ENCODE measurements at regions not wholly inside any gene's neighbourhood (a gene's known extent, or its start where the extent isn't known, plus 50 kb on each side); places are given as distances from the start of the nearest gene placed in this dataset.

- no peak for TF ChIP-seq SP1 (IDR thresholded peaks at IDR 0.05)
- TF ChIP-seq ELF4 (IDR thresholded peaks at IDR 0.05): no peak
- TF ChIP-seq TARDBP (IDR thresholded peaks at IDR 0.05): no peak
- no peak for TF ChIP-seq FOXK2 (IDR thresholded peaks at IDR 0.05)
- ChIA-PET POLR2A (no interaction called here), CTCF (no interaction called here)
- DNase-seq (ENCODE audit: extremely low spot score): no peak
Measured at GRCh38 chr3:104106276-104106675, 1260.4 kb upstream of the ALCAM start.

DNA sequence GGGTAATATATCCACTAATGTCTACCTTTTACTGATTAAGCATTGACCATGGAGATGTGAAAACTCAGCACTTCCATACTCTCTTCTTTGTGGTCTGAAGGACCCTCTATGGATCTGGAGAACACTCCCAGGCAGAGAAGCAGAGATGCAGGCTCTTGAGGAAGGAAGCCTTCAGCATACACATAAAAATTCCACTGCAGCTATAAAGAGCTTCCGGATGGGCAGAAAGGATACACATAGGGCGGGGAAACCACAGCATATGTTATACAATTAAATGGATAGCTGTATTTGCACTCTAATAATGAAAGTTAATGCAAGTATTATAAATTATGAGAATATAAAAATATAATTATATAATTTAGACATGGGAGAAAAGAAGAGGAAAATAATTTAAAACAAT is 1258.2 kb upstream of the ALCAM start:
- no peak for DNase-seq (ENCODE audit: extremely low spot score)
- no peak for TF ChIP-seq TARDBP (IDR thresholded peaks at IDR 0.05)
- TF ChIP-seq FOXK2 (IDR thresholded peaks at IDR 0.05): no peak
- no peak for TF ChIP-seq ZNF384 (IDR thresholded peaks at IDR 0.05)
- TF ChIP-seq PKNOX1 (IDR thresholded peaks at IDR 0.05): no peak
- no peak for TF ChIP-seq HDGF (IDR thresholded peaks at IDR 0.05; ENCODE audit: borderline replicate concordance)
- TF ChIP-seq LEF1 (IDR thresholded peaks at IDR 0.05; ENCODE audit: borderline replicate concordance): no peak
- no peak for TF ChIP-seq L3MBTL2 (conservative IDR thresholded peaks at IDR 0.05)
- TF ChIP-seq ARNT (IDR thresholded peaks at IDR 0.05): no peak
- no peak for TF ChIP-seq FOXM1 (IDR thresholded peaks at IDR 0.05; ENCODE audit: borderline replicate concordance)
- no peak for TF ChIP-seq ELF4 (IDR thresholded peaks at IDR 0.05)
- no peak for TF ChIP-seq FOXA1 (IDR thresholded peaks at IDR 0.05)
- no peak for TF ChIP-seq BHLHE40 (IDR thresholded peaks at IDR 0.05; ENCODE audit: borderline replicate concordance)
- CTCF ChIA-PET: interaction anchor here (0.7 kb wide), 1 partner anchor 1435 kb away, joined by 5 read pairs; no protein-coding TSS in a partner anchor
- POLR2A ChIA-PET: no interaction called here

- TF ChIP-seq ELF4 (IDR thresholded peaks at IDR 0.05): no peak
- TF ChIP-seq ZNF384 (IDR thresholded peaks at IDR 0.05): no peak
- TF ChIP-seq LEF1 (IDR thresholded peaks at IDR 0.05; ENCODE audit: borderline replicate concordance): no peak
- TF ChIP-seq FOXA1 (IDR thresholded peaks at IDR 0.05): no peak
- no peak for DNase-seq (ENCODE audit: extremely low spot score)
- ChIA-PET POLR2A (no interaction called here), CTCF (interaction anchor here (0.6 to 1.1 kb wide), 2 partner anchors 147 to 334 kb away, joined by 4 read pairs; no protein-coding TSS in a partner anchor)
Measured at GRCh38 chr3:104126463-104126862, 1240.2 kb upstream of the ALCAM start.

- ChIA-PET CTCF (interaction anchor here (0.6 kb wide), 1 partner anchor 335 kb away, joined by 4 read pairs; no protein-coding TSS in a partner anchor), POLR2A (no interaction called here)
- no peak for TF ChIP-seq NFRKB (IDR thresholded peaks at IDR 0.05)
- DNase-seq (ENCODE audit: extremely low spot score): no peak
Measured at GRCh38 chr3:104126864-104127553, 1239.7 kb upstream of the ALCAM start.

GRCh38 chr3:104127830-104128229 is 1238.9 kb upstream of the ALCAM start:
- no peak for TF ChIP-seq ELF4 (IDR thresholded peaks at IDR 0.05)
- no peak for TF ChIP-seq HDGF (IDR thresholded peaks at IDR 0.05; ENCODE audit: borderline replicate concordance)
- no peak for TF ChIP-seq FOXK2 (IDR thresholded peaks at IDR 0.05)
- ChIA-PET CTCF (no interaction called here), POLR2A (no interaction called here)
- no peak for DNase-seq (ENCODE audit: extremely low spot score)

- ChIA-PET POLR2A (no interaction called here), CTCF (no interaction called here)
- TF ChIP-seq SUZ12 (IDR thresholded peaks at IDR 0.05) (no peak), CTBP1 (IDR thresholded peaks at IDR 0.05; ENCODE audit: borderline replicate concordance) (no peak), PKNOX1 (IDR thresholded peaks at IDR 0.05) (no peak), FOXA1 (IDR thresholded peaks at IDR 0.05) (no peak), TARDBP (IDR thresholded peaks at IDR 0.05) (no peak), BHLHE40 (IDR thresholded peaks at IDR 0.05; ENCODE audit: borderline replicate concordance) (no peak), ELF4 (IDR thresholded peaks at IDR 0.05) (no peak), FOXK2 (IDR thresholded peaks at IDR 0.05) (no peak), SP1 (IDR thresholded peaks at IDR 0.05) (no peak), ZNF384 (IDR thresholded peaks at IDR 0.05) (no peak), ARNT (IDR thresholded peaks at IDR 0.05) (no peak), HDGF (IDR thresholded peaks at IDR 0.05; ENCODE audit: borderline replicate concordance) (no peak), L3MBTL2 (conservative IDR thresholded peaks at IDR 0.05) (no peak)
- DNase-seq (ENCODE audit: extremely low spot score): no peak
Measured at GRCh38 chr3:104132566-104133403, 1233.9 kb upstream of the ALCAM start.

DNA sequence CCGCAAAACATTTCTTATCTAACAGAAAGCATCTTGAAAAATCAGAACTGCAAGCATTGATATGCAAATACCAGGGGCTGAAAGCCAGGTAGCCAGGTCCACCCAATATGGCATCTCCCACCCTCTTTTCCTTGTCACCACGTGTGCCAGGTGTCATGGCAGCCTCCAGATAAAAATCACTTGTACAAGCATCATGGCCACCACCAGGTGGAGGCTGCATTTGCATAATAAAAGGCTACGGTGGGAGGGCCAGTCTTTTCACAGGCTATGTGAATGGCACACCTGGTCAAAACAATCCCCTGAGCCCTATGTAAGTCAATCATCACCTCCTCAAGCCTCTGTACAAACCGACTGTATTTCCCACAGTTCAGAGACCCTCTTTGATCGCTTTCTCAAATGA is 1233.1 kb upstream of the ALCAM start:
- ChIA-PET CTCF (no interaction called here), POLR2A (no interaction called here)
- TF ChIP-seq PKNOX1 (IDR thresholded peaks at IDR 0.05) (no peak), TARDBP (IDR thresholded peaks at IDR 0.05) (no peak), SUZ12 (IDR thresholded peaks at IDR 0.05) (no peak), SP1 (IDR thresholded peaks at IDR 0.05) (no peak)
- no peak for DNase-seq (ENCODE audit: extremely low spot score)

Data from HEK293T (cell line).